ENCODE measurements at regions not wholly inside any gene's neighbourhood (a gene's known extent, or its start where the extent isn't known, plus 50 kb on each side); places are given as distances from the start of the nearest gene placed in this dataset.

GRCh38 chr4:4803216-4803911, 56.1 kb upstream of the MSX1 start:
- TF ChIP-seq, protein P1, sequence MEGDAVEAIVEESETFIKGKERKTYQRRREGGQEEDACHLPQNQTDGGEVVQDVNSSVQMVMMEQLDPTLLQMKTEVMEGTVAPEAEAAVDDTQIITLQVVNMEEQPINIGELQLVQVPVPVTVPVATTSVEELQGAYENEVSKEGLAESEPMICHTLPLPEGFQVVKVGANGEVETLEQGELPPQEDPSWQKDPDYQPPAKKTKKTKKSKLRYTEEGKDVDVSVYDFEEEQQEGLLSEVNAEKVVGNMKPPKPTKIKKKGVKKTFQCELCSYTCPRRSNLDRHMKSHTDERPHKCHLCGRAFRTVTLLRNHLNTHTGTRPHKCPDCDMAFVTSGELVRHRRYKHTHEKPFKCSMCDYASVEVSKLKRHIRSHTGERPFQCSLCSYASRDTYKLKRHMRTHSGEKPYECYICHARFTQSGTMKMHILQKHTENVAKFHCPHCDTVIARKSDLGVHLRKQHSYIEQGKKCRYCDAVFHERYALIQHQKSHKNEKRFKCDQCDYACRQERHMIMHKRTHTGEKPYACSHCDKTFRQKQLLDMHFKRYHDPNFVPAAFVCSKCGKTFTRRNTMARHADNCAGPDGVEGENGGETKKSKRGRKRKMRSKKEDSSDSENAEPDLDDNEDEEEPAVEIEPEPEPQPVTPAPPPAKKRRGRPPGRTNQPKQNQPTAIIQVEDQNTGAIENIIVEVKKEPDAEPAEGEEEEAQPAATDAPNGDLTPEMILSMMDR (IDR thresholded peaks at IDR 0.05; ENCODE audit: extremely low read depth in 1 of 2, insufficient read depth in 1 of 2, low read depth in 1 of 2, low read length in 2 of 2), result no peak
- no peak for TF ChIP-seq POLR2AphosphoS5 (IDR thresholded peaks at IDR 0.05; ENCODE audit: insufficient read depth, low read depth, low read length)
- TF ChIP-seq MAX (IDR thresholded peaks at IDR 0.05; ENCODE audit: insufficient read depth, insufficient read length), result no peak
- no peak for TF ChIP-seq POLR2A (IDR thresholded peaks at IDR 0.05; ENCODE audit: low read depth, low read length)
- TF ChIP-seq EZH2 (IDR thresholded peaks at IDR 0.05; ENCODE audit: borderline replicate concordance, low read depth, low read length, severe bottlenecking), result no peak
- TF ChIP-seq FOS (IDR thresholded peaks at IDR 0.05; ENCODE audit: borderline replicate concordance, insufficient read depth, low read length), result no peak
- TF ChIP-seq GATA2 (IDR thresholded peaks at IDR 0.05; ENCODE audit: insufficient read depth, insufficient read length, low read depth, low read length), result no peak
- no peak for TF ChIP-seq MYC (IDR thresholded peaks at IDR 0.05; ENCODE audit: low read depth, low read length)
- no peak for TF ChIP-seq JUN (IDR thresholded peaks at IDR 0.05; ENCODE audit: borderline replicate concordance, insufficient read depth, insufficient read length, low read depth)

Measured in endothelial cell of umbilical vein (primary cell).